Inflammatory macrophage treated with lipopolysaccharide for 4 hours (primary cell): ENCODE measurements at regions not wholly inside any gene's neighbourhood (a gene's known extent, or its start where the extent isn't known, plus 50 kb on each side); places are given as distances from the start of the nearest gene placed in this dataset.
A peak's percentile ranks its signal among the peaks of the same experiment; 100 is the strongest.

Source experiments
- DNase-seq: peaks from one replicate; pipeline ENCODE4 v3.0.0-alpha.2; 2020

DNA sequence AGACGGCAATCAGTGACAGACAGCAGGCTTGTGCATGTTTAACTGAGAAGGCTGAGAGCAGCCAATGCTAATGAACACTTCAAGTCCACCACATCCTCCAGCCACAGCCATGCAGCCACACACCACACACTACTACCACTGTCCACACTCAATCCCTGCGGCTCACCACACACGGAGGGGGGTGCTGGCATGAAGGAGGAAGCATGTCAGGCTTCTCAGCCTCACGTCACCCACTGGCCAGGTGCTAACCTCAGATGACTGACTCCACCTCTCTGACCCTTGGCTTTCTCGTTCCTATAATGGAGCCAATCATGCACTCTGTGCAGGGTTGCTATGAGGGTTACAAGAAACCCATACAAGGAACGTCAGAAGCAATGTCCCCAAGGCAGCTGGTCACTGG, 165.4 kb upstream of the RNF32 start:
- DNase-seq: no peak

DNA sequence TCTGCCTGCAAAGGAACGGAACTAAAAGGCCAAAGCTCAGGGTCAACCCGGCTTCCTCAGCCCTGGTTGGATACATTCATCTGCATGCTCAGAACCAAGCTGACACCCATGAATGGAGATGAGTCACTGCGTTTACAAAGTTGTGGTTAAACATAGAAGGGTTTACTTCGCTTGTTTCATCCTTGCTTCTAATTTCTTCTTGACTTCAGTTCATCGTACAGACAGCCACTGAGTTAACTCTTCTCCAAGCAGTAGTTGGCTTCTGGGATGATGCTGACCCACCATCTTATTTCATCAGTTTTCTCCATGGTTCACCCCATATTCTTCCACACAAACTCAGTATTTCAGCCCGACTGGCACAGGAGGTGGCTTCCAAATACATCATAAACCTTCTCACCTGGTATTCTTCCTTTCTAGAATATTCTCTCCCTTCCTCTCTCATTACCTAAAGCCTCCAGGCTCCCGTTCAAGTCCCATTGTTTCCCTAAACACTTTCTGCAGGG, 166.3 kb upstream of the RNF32 start:
- DNase-seq: no peak

DNA sequence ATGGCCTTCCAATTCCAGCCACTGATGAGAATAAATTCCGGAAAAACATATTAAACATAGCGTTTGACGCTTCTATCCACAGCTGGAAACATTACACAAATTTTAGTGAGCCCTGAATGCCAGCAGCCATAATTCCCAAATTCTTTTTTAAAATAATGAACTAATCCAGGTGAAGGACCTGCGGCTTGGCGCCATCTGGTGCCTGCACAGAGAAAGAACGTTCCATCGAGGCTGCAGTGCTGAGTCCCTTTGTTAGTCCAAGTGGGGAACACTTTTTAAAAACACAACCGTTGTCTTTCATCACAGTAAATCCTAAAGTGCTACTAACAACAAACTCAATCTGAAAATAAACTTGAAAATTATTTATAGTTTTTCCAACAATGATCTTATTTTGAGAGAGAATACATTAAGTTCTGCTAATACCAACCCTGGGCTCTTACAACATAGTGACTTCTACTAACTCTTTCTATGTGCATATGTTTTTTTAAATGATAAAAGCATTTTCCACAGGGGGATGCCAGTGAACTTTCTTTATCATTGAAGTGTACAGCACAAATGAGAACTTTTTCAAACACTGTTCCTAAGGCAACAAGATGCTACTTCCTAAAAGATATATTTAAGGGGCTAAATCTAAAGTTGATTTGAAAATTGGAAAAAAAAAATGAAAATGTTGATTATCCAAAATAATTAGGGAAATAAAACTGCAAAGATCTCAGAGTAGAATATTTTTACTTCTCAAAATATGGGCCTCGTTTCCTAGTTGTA, 166.9 kb upstream of the RNF32 start:
- peak; percentile 21 for DNase-seq

DNA sequence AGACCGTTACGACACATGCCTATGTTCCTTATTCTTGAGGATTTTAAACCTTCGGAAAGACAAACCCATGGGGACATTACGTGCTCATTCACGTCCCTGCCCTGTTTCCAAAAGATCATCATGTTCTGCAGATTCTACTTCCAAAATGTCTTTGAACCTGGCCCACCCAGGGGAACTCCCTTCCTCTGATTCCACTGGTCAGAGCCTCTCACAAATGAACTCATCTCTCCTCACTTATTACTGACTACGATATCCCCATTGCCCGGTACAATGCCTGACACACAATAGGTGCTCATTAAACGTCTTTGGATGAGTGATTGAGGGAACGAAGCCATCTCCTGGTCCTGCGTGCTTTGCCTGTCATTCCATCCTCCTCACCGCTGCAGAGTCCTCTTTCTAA, 168.3 kb upstream of the RNF32 start:
- no peak for DNase-seq

DNA sequence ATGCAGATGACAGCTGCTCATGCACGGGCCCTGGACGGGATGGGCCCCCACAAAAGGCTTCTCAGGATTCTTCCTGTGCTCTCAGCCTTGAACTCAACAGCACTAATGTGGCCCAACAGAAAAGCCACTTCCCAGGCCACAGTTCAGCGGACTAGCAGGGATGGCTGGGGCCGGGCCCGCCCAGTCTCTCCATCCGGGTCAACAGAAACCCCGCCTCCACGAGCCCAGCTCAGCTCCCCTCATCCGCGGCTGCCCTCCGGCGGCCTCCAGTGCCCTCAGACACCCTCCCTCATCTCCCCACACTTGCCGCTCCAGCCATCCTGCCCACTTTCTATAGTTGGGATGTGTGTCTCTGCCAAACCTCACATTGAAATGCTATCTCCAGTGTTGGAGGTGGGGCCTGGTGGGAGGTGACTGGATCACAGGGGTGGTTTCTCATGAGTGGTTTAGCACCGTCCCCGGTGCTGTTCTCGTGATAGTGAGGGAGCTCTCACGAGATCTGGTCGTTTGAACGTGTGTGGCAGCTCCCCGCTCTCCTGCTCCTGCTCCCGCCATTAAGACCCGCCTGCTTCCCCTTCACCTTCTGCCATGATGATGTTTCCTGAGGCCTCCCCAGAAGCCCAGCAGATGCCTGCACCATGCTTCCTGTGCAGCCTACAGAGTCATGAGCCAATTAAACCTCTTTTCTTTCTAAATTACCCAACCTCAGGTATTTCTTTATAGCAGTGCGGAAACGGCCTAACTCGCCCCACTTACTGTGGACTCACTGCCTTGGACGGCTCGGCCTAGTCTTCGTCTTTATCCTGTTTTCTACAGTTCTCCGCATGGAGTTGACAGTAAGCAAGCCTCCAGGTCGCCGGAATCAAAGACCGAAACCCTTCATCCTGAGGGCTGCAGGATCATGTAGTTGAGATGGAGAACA, 169.9 kb upstream of the RNF32 start:
- no peak for DNase-seq

DNA sequence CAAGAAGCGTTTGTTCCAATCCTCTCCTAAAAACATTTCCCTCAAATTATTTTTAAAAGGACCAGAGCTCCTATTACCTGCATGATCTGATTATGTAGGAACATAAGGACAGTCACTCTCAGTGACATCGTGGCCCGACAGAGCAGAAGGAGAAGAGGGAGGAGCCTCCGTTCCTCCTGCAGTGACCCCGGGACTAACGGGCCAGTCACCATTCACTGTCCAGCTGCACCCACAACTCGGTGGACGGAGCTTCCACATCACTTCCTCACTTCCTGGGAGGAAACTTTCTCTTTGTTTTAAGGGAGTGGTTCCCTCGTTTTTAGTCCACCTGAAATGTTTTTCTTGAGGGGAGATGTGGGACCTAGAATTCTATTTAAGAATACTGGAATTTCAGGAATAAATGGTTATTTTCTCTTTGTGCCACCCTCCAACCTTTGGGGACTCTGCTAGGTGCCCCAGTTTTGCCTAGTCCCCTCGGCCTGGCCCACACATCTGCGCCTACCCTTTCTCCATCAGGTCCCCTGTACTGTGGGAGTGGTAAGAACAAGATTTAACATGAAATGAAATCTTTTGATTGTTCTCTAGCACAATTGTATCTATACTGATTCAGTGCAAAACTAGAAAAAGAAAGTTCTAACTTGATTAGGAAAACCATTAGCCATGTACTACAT, 173.5 kb upstream of the RNF32 start:
- no peak for DNase-seq

DNA sequence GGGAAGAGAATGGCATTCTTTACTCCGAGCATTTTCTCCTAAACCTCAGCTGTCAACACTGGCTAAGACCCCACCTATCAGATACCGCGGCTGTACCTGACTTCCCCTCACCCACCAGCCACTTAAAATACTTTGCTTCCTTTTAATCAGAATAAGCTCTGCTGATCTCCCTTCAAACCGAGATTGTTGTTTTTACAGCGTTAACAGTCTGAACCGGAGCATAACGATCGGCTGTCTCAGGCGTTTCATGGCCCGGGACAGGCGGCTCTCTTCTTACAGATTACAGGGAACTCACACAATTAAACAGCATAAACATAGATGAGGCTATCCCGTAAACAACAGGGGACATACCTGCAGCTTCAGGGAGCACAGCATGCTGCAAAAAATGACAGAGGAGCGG, 174.3 kb upstream of the RNF32 start:
- DNase-seq: no peak

DNA sequence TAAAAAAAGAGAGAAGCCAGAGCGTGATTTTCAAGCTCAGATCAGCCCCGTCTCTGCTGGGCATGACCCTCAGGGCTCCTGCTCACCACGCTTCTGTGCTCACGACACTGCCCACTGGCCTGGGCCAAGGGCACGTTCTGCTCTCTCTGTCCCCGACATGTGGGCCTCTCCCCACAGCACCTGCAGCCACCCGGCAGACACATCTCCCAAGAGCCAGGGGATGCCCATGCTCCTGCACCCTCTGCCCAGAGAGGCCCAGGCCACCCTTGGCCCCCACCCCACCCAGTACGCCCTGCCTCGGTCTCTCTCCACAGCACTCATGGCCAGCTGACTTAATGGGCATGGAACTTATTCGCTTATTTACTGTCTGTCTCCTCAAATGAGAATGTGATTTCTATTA, 175.4 kb upstream of the RNF32 start:
- no peak for DNase-seq

DNA sequence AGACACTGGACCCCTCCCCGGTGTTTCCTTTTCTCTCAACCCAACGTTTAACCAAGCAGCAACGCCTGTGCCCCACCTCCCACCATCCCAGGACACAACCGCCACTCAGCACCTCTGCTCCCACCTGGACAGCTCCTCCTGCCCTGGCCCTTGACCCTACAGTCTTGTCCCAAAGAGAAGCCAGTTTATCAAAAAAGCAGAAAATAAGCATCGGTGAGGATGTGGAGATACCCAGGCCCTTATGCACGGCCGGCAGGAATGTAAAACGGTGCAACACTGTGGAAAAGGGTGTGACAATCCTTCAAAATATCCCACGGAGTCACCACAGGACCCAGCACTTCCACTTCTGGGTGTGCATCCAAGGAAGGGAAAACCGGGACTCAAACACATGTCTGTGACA, 176.2 kb upstream of the RNF32 start:
- DNase-seq: no peak

DNA sequence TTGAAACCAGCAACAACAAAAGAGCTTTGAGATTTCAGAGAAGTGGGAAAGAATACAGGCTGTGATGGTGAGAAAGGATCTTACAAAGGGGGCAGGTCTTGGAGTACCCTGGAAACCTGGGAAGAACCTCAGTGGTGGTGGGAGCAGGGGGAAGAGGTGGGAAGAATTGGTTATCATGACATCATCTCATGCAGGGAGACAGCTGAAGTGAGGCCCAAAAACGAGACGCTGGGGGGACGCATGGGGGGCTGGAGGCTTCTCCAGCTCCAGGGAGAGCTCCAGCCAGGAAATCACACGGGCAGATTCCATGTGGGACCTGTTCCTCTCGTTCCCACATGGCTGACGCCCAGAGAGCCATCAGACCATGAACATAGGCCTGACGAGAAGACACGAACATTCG, 177.3 kb upstream of the RNF32 start:
- no peak for DNase-seq

DNA sequence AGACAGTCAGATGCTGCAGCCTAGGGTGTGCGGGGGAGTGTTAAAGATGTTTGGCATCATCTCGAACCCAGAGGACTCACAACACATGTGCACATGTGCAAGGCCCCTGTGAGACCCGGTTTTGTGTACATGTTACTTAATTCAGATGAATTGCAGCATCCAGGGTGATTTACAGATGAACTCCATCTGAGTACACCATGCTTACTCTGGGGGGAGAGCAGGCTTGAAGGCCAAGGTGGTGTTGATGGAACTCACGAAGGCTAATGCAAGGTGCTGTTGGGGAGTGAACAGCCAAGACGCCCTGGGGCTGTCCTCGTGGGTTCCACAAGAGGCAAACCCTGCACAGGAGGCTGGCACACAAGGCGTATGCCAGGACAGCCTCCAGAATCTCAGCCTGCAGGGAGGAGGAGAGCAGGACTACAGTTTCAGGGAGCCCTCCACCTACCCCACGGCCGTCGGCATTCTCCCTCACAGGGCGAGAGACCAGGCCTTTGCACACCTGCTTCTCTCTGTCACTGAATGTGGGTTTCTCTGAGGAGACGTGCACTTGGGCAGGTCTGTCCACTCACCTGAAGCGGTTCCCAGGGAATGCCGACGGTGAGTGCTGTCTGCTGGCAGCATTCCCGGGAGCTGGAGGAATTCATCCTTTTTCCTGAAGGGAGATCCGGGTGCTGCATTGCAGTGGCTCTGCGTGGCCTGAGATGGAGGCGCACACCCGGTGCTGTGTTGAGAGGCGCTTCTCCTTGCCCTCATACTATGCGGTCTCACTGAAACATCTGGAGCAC, 178.5 kb upstream of the RNF32 start:
- no peak for DNase-seq

DNA sequence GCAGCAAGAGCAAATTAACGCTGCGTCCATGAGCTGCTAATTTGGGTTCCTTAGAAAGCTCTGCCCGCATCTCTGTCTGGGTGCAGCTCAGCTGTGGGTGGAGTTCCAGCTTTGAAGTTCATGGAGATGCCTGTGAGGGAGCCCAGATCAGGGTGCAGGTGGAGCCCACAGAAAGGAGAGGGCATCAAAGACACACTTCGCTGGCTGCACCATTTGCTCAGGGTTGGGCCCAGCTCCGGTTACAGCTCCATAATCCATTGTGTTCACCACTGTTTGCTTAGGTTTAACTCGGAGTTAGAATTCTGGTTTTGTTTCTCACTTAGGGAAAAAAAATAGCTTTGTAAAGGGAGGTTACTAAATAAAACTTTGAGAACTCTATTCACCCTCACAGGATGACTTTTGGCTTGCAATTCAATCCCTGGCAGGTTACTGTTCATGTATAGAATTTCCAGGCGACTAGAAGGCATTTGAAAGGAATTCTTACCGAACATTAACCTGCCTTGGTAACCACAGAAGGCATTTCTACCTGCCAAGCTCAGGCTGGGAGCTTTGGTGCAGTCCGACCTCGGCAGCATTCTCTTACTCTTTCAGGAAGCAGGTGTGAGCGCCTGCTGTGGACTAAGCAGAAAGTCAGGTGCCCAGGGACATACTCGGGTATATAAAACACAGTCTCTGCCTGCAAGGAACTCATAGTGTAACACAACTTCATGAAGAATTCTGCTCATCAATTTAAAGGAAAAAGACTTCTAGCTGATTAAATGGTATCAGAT, 179.5 kb upstream of the RNF32 start:
- DNase-seq: no peak

DNA sequence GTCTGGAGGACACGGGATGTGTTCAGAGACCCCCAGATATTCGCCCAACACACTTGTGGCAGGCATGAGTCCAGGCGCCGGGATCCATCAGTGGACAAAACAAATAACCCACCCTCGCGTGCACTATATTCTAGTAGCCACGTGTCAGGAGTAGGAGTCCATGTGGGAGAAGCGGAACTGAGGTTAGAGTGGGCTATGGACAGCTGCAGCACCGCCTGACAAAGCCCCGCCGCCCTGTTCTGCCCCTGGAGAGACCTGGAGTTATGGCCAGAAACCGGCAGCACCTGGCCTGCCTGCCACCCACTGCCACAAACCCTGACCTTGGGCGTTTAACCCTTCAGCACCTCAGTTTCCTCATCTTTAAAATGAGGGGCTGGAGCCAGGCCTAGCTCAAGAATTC, 181.0 kb upstream of the RNF32 start:
- no peak for DNase-seq

DNA sequence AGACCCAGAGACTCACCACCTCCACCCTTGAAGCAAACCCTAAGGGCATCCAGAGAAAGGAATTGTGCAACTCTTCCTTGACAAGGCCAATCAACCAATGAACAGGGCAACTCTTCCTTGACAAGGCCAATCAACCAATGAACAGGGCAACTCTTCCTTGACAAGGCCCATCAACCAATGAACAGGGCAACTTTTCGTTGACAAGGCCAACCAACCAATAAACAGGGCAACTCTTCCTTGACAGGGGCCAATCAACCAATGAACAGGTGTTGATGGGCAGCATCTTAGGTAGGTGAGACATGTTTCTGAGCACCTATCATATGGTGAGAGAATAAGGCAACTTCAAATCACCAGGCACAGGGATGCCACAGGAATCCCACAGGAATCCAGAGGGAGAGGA, 181.5 kb upstream of the RNF32 start:
- DNase-seq: no peak

DNA sequence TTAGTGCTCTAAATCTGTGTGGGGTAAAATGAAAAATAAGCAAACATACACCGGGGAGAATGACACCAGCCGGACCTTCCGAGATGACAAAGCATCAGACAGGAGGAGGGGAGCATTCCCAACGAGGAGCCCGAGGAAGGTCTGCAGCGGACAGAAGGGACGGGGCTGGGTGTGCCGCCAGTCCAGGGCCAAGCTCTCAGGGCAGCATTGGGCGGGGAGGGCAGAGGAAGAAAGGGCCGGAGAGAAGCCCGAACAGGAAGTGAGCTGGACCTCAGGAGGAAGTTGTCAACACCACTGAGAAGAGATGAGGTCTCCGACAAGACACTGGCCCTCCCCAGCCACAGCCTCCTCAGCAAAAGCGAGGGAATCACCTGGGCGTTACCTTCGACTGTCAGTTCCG, 182.6 kb upstream of the RNF32 start:
- DNase-seq: no peak

DNA sequence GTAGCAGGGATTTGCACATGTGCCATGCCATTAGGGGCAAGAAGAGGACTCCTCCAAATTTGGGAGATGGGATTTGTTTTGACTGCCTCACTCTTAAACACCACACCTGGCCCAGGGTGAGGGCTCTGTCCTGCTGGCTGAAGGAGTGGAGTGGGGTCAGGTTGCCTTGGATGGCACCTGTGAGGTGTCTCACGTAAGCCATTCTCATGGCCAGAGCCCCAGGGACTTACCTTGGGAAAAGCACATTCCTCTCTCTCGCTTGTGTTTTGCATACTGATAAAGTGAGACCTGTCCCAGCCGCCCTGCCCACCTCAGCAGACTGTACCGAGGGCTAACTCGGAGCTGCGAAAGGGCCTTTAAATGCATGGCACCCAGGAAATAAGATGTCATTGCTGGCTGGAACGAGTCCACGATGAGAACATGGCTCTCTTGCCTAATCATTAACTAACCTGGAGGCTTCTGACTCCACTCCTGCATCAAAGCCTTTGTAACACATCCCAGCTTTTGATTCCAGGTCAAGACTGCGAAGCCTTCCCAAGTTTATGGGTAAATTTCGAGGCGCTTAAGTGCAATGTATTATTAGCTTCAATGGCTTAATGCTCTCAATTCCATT, 184.0 kb upstream of the RNF32 start:
- DNase-seq: no peak

DNA sequence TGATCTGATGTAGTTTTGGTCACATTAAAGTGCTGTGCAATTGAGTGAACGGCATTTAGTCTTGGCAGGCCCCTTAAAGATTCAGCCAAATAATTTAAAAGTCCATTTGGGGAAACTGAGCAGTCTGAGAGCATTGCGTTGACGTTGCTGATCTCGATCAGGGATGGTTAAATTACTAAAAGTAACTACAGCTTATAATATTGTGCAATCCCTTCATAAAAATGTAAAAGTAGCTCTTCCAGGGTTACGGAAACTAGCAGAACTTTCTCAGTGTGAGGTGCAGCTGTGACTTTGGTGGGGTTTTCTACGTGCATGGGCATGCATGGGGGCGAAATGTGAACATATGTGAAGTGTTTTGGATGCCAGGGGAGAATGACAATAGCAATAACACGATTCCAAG, 184.5 kb upstream of the RNF32 start:
- DNase-seq: no peak

DNA sequence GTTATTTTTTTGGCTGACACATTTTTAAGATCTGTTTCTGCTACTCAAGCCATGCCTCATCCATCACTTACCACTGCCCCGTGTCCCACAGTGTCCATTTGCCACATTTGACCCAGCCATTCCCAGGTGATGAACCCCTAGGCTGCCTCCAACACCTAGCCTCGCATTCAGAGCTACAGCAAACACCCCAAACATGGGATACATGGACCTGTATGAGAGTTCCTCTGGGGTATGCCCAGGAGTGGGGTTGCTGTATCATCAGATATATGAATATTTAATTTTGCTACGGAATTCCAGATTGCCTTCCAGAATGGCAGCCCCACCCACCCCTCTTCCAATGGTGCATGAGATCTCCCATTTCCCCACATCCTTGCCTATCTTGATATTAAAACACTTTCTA, 190.1 kb upstream of the RNF32 start:
- no peak for DNase-seq

DNA sequence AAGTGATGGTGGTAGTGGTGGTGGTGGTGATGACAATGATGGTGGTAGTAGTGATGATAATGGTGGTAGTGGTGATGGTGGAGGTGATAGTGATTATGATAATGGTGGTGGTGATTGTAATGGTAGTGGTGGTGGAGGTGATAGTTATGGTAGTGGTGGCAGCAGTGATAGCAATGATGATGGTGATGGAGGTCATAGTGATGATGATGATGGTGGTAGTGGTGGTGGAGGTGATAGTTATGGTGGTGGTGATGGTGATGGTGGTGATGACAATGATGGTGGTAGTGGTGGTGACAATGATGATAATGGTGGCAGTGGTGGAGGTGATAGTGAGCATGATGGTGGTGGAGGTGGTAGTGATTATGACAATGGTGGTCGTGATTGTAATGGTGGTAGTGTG, 191.7 kb upstream of the RNF32 start:
- no peak for DNase-seq

DNA sequence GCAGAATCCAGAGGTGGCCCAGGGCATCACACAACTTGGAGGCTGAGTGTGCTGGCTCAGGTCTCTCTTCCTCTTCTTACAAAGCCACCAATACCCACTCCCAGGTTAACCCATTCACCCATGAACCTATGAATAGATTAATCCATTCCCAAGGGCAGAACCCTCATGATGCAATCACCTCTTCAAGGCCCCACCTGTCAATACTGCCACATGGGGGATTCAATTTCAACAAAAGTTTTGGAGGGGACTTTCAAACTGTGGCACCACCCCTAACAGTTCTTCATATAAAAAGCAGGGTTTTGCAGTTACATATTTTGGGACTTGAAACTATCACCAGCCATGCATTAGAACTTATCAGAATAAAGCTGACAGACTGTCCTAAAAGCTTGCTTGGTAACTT, 193.6 kb upstream of the RNF32 start:
- no peak for DNase-seq

DNA sequence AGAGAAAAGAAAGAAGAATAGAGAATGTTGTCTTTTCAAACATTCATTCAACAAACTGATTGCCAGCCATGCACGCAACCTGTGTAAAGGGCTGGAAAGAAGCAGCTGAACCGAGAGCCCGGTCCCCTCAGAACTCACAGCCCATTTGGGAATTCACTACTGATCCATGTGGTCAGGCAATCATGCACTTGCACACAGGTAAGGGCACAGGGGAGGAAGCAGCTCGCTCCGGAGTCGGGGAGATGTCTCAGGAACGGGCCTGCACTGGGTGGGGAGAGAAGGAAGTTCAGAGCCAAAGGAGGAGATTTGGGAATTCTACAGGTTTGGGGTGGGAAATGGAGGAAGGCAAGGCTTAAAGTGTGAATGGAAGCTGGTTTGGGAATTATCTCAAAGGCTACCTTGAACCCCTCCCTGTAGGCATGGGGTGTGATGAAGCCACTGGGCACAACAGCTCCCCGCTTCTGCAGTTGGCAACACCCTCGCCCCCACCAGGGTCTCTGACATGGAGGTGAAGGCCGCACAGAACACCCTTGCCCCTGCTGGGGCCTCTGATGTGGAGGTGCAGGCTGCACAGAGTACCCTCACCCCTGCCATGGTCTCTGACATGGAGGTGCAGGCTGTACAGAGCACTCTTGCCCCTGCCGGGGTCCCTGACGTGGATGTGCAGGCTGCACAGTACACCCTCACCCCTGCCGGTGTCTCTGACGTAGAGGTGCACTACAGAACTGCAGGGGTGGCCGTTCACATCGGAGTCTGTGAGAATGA, 194.4 kb upstream of the RNF32 start:
- no peak for DNase-seq
